Posterior vena cava (tissue), 2 donors: ENCODE measurements at regions not wholly inside any gene's neighbourhood (a gene's known extent, or its start where the extent isn't known, plus 50 kb on each side); places are given as distances from the start of the nearest gene placed in this dataset.
A peak's percentile ranks its signal among the peaks of the same experiment; 100 is the strongest.
"Not testable (repeated sequence)": the region's sequence is repeated elsewhere in the genome, so short reads cannot be mapped to it uniquely, and the experiment has no call there.

ENCODE experiments used
- DNase-seq: peaks from one replicate; pipeline ENCODE4 v3.0.0-alpha.2; 2020; ENCODE audit warnings: low spot score
- intact Hi-C, 2 donors: fragments of 100-400 bp; cut with DNase I; formaldehyde crosslinking; loops; one replicate each; pipeline versions ENCODE4 v1.14.1 to v1.14.2; 2022 to 2023
- donor health status: DM: yes; HTN: yes; CAD: no.
- donor health status: DM: yes; HTN: yes; CAD: no.

DNA sequence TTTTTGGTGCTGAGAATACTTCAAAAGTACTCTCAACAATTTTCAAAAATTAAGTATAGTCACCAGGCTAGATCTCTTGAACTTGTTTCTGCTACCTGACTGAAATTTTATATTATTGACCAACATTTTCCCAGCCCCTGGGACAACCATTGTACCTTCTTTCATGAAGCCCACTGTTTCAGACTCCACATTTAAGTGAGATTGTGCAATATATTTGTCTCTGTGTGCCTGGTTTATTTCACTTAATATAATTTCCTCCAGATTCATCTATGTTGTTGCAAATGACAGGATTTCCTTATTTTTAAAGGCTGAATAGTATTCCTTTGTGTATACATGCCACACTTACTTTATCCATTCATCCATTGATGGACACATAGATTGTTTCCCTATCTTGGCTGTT lies 354.2 kb upstream of the VRK2 start:
- intact Hi-C loops, result no loop called here
- no peak for DNase-seq

DNA sequence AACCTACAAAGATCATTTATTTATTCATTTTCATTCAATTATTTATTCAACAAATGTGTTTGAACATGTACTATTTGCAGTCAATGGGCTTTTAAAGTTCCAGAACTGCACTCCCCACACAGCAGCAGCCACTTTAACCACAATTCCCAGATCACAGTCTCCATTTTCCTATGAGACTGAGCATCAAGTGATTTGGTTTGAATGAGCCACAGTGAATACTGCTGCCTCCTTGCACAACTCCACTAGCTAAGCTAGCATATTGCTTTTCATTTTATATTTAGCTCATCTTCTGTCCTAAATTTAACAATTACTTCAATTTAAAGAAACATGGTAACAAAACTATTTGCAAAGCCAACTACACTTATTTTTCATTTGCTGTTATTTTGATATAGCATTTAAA lies 353.4 kb upstream of the VRK2 start:
- DNase-seq, result no peak
- intact Hi-C loops, result no loop called here

DNA sequence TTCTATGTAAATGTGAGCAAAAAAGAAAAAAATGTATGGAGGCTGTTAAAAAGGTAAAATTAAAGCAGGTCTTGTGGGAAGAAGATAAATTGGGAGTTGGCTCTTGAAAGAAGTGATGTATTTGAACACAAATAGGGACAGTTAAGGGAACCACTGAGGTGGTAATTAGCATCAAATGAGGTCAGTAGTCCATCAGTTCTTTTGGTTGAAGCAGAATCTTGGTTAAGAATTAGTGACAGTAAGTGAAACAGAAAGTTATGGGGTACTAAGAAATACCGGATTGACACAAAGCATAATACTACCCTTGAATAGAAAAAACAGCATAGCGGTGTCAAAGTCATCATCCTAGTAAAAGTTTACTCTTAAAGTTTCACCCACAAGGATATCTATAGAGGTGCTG lies 352.6 kb upstream of the VRK2 start:
- intact Hi-C loops, result no loop called here
- no peak for DNase-seq

DNA sequence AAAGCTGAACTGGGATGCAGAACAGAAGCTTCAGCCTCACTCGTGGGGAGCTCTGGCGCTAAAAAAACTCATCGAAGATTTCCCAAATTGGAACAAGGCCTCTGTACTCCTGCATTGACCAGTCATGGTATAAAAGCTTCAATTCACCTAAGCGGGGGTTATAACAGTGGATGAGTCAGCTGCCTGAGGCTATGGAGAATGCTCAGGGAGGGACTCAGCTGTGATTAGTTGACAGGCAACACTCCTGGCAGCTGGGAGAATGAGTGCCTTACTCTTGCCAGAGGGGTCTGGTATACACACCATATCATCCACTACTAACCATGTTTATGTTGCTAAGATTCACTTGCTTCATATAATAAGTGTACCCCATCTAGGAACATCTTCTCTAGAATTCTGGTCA lies 350.6 kb upstream of the VRK2 start:
- intact Hi-C loops, result no loop called here
- no peak for DNase-seq

DNA sequence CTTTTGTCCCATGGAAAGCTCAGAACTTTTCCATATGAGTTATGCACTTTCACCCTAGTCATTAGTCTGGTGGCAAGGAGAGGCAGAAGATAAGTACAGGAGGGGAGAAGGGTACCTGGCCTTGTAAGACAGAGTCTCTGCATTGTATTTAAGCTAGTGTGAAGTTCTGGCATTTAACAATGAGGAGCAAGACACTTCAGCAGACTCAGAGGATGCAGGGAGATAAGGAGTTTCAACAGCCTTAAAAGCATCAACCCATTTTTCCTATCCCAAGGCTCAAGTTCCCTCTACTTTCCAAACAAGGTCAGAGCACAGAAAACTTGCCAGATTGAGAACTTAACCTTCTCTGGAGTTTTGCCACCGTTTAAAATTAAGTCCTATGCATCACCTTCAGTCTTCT lies 348.2 kb upstream of the VRK2 start:
- intact Hi-C loops, result no loop called here
- no peak for DNase-seq

DNA sequence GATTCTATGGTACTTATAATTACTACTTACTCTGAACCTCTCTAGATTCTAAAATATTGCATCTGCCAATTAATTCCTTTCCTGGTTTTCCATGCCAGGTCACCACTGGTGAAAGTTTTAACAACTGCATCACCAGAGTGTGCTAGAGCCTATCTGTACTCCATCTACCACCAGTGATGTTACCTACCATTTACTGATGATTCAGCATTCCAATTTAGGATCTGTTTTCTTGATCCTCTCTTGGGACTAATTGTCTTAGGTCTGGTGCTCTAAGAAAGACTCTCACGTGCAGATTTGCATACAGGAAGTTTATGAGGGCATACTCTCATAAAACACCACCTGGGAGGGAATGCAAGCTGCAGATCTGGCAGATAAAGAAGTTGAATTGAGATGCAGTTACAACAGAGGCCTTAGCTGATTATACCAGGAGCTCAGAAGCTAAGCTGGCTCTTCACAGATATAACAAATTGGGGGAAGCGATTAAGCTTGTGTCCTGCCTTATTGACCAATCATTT lies 347.6 kb upstream of the VRK2 start:
- no peak for DNase-seq
- intact Hi-C loops, result no loop called here

DNA sequence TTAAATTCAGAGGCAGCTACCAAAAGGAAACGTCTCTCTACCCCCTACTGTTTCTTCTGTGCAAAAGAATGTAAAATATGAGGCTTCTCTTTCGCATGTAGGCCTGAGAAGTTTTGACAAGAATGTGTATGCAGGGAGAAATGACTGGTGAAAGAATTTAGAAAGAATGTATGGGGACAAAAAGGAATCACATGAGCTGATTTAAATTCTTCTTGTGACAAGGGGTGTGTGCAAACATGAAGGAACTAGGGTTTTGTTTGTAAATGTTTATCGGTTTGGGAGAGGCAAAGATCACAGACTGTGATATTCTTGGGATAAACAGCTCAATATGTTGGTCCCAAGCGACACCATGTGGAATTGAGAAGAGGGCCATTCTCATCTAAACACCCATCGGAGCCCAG lies 345.2 kb upstream of the VRK2 start:
- DNase-seq, result no peak
- intact Hi-C loops, result no loop called here

DNA sequence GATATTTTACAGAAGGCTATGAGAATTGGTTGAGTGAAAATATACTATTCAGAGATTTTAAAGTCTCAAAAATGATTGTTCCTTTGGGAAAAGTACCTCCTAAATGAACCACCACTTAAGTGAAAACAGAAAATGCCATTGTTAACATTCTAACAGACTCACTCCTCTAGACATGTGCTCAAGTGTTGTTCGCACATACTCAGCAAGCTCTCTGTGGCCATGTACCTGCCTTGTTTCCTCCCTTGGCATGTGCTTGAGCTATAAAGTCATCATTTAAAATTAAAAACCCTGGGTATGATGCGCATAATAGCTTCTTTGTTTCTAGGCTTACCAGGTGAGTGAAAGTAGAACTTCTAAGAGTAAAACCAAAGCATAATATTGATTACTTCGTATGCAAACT lies 343.2 kb upstream of the VRK2 start:
- intact Hi-C loops, result no loop called here

DNA sequence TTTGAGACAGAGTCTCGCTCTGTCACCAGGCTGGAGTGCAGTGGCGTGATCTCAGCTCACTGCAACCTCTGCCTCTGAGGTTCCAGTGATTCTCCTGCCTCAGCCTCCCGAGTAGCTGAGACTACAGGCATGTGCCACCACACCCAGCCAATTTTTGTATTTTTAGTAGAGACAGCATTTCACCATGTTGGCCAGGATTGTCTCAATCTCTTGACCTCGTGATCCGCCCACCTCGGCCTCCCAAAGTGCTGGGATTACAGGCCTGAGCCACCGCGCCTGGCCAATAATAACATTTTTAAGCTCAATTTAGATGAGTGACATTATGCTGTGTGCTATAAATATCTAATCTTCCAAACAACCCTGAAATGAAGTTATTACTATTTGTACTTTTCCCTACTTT lies 338.8 kb upstream of the VRK2 start:
- intact Hi-C loops, DNase-seq: not testable (repeated sequence)

More for the DNA sequence above, 343.2 kb upstream of the VRK2 start:
- DNase-seq, result no peak

DNA sequence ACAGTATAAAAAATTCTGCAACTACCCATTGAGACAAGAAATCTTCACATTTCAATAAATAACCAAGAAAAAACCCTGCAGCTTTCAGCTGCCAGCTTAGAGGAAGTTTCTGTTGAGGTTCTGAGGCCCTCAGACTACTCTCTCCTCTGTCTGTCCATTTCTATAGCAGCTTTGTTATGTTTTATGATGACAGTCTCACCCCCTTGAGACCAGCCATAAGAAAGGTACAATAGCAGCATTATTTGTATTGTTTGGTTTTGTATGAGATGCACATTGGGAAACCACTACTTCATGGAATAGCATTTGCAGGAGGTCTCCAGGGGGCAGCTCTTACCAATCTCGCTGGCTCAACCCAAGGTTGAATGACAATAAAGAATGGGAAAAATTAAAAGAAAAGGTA lies 334.6 kb upstream of the VRK2 start:
- no peak for DNase-seq
- intact Hi-C loops, result no loop called here

DNA sequence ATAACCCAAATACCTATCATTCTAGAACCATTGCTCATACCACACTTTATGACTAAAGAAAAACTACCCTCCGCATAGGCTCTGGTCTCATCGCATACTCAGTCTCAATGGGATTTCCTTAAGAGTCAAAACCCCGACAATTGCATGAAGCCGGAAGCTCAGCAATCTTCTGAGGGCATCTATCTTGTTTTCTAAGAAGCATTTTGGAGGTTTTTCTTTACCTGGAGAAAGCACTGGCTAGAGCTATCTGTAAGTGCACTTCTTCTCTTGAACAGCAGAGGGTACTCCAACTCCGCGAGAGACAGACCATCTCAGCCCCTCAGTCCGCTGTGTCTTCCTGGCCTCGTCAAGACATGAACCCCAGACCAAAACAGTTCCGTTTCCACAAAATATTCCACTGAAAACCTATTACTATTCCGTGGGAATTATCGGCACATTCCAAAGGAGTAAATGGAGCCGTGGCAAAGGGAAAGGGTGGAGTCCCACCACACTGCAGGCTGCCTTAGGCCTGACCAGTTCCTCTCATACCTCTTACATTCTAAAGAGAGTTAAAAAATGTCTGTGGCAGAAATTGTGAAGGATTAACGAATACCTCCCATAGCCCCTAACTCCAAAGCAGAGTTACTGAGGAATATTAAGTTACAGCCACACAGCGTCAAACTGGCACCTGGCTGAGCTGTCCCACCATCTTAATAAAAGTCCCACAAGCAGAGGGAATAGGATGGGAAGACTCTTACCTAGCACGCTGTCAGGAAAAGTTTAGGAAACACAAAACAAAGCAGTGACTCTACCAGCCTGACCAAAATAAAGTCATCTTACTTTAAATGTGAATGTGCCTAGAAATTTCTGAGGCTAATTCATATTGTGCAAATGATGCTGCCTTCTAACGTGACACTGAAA lies 325.6 kb upstream of the VRK2 start:
- no peak for DNase-seq
- intact Hi-C loops, result no loop called here

DNA sequence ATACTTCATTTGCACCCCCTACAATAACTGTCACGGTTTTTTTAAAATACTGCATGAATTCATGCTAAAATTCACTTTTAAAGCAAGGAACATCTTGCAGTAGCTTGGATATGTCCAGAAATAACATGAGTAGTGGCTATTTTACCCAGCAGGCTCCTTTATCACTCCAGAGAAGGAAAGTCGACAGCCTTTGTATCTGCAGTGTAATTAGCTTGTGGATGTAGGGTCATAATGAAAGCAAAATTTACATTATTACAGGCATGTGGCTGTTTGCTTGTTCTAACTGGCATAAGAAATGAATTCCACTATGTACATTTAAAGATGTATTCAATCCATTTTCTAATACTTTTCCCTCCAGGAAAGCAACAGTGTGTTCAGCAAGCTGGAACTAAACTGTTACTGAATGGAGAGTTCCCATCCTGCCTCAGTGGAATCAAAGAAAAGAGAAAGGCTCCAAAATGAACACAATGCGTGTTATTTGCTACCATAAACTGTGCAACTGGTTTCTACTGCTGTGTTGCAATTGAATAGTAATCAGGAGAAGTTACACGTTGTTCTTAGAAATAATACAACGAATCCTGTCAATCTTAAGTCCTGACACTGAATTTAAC lies 321.2 kb upstream of the VRK2 start:
- DNase-seq, result no peak
- intact Hi-C loops, result no loop called here

DNA sequence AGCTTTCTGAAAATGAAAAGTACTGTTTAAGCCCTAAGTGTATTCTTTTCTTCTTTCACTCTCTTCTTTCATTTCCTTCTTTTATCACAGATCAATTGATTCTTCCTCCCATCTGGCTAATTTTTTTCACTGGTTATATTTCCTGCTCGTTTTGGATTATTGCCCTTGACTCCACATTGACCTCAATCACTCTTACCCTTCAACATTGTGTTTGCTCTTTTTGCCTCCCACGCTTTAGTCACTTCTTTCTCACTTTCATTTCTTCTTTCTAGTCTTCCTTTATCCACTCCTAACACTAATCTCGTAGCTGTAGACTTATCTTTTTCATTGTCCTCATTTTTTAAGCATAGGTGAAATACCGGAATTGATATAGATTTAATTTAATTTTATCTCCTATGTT lies 320.3 kb upstream of the VRK2 start:
- no peak for DNase-seq
- intact Hi-C loops, result no loop called here

DNA sequence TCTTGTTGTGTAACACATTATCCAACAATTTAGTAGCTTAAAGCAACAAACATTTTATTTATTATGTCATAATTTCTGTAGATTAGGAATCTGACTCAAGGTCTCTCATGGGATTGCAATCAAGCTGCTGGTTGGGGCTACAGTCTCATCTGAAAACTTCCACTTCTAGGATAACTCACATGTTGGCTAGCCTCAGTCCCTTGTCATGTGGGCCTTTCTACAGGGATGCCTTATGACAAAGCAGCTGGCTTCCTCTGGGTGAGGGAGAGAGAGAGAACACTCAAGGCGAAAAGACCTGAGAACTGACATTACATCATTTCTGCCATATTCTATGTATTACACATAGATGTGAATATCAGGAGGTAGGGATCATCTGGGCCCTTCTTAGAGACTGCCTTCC lies 317.9 kb upstream of the VRK2 start:
- intact Hi-C loops, result no loop called here
- DNase-seq, result no peak

DNA sequence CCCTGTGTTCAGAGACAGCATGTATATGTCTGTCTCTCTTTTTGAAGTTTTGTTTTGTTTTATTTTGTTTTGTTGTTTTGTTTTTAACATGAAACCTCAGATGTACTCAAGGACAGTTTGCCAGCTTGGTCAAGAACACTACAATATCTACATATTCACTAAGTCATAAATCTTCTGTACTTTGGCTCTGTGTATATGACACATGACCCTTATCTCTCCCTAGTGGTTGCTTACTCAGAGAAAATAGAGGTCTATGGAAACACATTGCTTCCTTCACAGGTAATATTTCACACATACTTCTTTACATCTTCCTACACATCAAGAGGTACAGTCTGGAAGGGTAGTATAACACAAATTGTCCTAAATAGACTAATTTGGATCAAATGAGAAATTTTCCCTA lies 312.6 kb upstream of the VRK2 start:
- intact Hi-C loops, result no loop called here
- no peak for DNase-seq

DNA sequence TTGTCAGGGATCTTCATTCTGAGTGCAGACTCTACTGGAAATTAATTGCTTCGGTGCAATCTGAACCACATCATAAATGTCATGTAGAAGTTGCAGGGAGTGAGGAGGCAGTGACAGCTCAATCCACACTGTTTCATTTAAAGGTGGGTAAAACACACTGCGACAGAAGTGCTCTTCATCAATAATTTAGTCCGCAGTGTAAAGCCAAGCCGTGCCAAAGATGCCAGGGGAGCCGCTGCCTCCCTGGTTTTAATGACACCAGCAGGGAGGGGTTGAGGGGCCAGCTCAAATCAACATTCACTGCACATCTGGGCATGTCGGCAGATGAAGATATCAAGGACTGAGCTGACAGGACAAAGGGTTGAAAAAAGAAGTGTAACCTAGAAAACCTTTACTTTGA lies 305.7 kb upstream of the VRK2 start:
- intact Hi-C loops, result no loop called here
- no peak for DNase-seq

DNA sequence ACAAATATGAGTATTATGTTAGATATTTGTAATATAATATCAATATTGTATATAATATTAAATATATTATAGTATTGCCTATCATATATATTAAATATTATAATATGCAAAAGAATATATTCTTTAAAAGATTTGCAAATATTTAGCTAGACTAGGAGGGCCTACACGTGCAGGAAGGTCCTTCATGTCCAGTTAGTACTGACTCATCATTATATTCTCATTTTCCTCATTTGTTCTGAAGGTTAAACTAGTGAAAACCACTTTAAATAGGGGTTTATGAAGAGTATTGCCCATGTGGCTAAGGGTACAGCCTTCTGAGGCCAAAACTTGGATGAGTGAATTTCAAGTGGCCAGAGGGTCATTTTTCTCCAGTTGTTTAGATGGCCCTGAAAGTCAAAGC lies 293.0 kb upstream of the VRK2 start:
- DNase-seq, result no peak
- intact Hi-C loops, result no loop called here

DNA sequence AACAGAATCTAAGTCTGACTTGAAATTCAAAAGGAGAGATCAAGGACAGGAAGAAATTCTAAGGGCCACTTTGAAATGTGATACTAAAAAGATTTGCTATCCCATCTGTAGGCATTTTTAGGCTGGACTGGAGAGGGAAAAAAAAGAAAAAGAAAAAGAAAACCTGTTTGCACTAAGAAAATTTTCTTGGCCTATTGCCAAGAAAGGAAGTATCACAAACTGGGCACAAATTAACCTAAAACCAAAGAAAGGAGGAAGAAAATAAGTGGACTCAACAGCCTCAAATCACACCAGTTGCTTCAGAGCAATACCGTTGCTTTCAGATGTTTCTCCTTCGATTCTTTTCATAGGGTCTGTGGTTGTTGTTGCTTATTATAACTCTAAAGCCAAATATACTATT lies 287.9 kb upstream of the VRK2 start:
- no peak for DNase-seq
- intact Hi-C loops, result no loop called here

DNA sequence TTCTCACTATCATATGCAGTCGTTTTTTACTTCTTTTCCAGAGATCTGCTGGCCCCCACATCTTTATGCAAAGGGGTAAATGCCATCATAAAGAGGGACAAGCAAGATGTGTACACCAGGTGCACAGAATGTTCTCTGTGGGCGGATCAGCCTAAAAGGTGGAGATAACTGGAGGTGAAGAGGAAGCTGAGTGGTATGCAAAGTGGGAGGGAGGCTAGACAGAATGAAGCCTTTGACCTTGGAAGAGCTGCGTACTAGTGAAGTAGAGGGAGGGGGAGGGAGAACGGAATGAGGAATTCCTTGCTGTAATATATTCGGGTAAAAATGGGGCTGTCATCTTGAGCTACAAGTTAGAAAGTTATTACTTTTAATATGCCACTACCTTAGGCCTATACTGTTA lies 287.5 kb upstream of the VRK2 start:
- no peak for DNase-seq
- intact Hi-C loops, result no loop called here

DNA sequence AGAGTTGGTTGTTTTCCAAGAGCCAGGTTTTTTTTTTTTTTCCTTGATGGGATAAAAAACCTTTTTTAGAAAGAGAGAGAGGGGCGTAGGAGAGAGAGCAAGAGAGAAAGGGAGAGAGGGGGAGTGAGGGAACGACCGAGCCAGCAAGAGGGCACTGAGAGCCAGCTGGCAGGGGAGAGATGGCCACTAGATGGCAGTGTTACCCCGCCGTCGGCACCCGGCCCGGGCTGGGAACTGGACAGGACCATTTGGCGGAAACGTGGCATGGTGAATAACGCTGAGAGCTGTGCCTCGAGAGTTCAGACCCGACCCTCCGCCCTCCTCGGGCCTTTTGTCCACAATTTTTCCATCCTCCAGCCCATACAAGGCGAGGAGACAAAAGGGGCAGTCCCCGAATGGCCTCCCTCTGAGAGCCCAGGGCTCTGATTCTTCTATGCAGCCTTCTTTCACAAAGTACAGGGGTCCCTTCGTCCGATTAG lies 286.7 kb upstream of the VRK2 start:
- peak; percentile 94 for DNase-seq
- intact Hi-C loops, result no loop called here

DNA sequence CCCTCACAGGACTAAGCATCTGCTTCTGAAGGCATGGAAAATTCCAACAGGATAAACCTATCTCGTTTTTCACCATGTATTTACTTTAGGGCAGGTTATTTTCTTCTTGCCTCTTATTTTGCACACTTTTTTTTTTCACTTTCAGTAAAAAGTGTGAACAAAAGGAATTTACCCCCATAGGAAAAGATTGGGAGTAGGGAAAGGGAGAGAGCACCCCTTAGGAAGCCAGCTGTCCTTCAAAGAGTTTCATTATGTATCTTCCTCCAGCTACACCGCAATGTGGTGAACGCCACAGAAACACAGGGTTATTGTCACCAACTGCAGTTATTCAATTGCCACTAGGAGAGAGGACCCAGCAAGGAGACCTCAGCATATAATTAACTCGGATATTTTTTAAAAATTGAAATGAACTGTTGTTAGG lies 286.2 kb upstream of the VRK2 start:
- DNase-seq, result no peak
- intact Hi-C loops, result no loop called here
